Body of pancreas (tissue), 4 donors: ENCODE measurements at regions not wholly inside any gene's neighbourhood (a gene's known extent, or its start where the extent isn't known, plus 50 kb on each side); places are given as distances from the start of the nearest gene placed in this dataset.
A peak's percentile ranks its signal among the peaks of the same experiment; 100 is the strongest.

Experiments used
- ATAC-seq: fragments of 150-250 bp; one replicate; pipeline ENCODE4 v1.9.1; 2016
- DNase-seq, 4 donors: peaks; one replicate each; pipeline ENCODE4 v3.0.0-alpha.2; 2019
- H3K27ac ChIP-seq, 4 donors: fragments of 200-600 bp; sonication (generic); 1 replicate in 3 of 4; 2 replicates in 1 of 4; pipeline versions ENCODE4 v1.5.1 to v1.6.1; 2016 to 2019; ENCODE audit warnings: mild to moderate bottlenecking in 1 of 4, mixed read lengths in 1 of 4, moderate library complexity in 1 of 4
- H3K27me3 ChIP-seq, 2 donors: fragments of 200-600 bp; sonication (generic); one replicate each; pipeline ENCODE4 v1.6.0; 2016; ENCODE audit warnings: mild to moderate bottlenecking in 1 of 2
- H3K36me3 ChIP-seq, 2 donors: fragments of 200-600 bp; sonication (generic); replicated peaks in 1 of 2; 2 replicates each; pipeline ENCODE4 v1.5.1; 2016; ENCODE audit warnings: low read depth in 2 of 2; ENCODE audit not compliant: insufficient read depth in 1 of 2
- H3K4me1 ChIP-seq: fragments of 200-600 bp; sonication (generic); one replicate; pipeline ENCODE4 v1.6.0; 2016
- H3K4me3 ChIP-seq, 2 donors: fragments of 200-600 bp; sonication (generic); 1 replicate in 1 of 2; 2 replicates in 1 of 2; pipeline ENCODE4 v1.5.1; 2016 to 2019
- H3K9me3 ChIP-seq, 3 donors: fragments of 200-600 bp; sonication (generic); 1 replicate in 2 of 3; 2 replicates in 1 of 3; pipeline ENCODE4 v1.5.1; 2016
- POLR2A ChIP-seq, 3 donors: fragments of 450-650 bp; IDR thresholded peaks; one replicate each; pipeline ENCODE4 v1.6.1; 2016; ENCODE audit warnings: antibody characterized with exemption in 3 of 3, mild to moderate bottlenecking in 2 of 3
- WGBS, 2 donors: methylation state at CpG; one replicate each; pipeline ENCODE4 v1.1.5; 2017; 5-methylcytosine and 5-hydroxymethylcytosine counted together
- intact Hi-C: fragments of 100-400 bp; cut with DNase I; formaldehyde crosslinking; loops from one replicate; pipeline ENCODE4 v1.15.1; 2023
- TF ChIP-seq, protein P1 (sequence below), 7 experiments: fragments of 450-650 bp in 4 of 7; fragments of 200-600 bp in 3 of 7; sonication (generic) in 3 of 7; IDR thresholded peaks; one replicate each; pipeline ENCODE4 v1.5.1; 2016 to 2019; ENCODE audit warnings: antibody characterized with exemption in 7 of 7

DNA sequence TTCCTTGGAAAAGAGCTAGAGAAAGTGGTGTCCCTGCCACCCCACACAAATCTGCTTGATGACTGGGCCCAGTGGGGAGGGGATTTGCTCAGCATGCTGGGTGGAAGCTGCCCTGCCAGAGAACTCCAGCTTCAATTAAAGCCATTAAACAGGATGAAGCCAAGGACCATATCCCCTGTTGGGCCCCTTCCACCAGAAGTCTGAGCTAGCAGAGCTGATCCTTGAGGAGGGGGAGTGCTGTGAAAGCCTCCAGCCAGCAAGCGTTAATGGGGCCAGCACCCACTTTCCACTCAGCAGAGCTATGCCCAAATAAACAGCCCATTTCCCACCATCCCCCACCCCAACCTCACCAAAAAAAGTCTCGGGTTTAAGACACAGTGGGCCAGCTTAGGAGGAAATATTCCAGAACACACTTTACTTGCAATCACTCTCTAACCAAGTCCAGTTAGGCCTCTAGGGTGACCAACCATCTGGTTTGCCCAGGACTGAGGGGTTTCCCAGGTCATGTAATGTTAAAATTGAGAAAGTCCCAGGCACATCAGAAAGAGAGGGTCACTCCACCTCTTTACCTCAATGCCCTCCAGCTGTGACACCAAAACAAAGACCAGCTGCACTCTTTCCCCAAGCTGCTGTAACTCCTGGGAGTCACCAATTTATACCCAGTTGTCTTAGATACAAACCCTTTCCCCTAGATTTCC is 132.3 kb downstream of the FOXI3 start:
- Histone ChIP-seq H3K36me3 (no peaks in the 10 kb centered on the region), H3K27ac (no peak overlapping the region), H3K4me3 (no peak overlapping the region), H3K4me1 (no peaks in the 10 kb centered on the region), H3K27me3 (no peaks in the 10 kb centered on the region), H3K9me3 (no peaks in the 10 kb centered on the region)
- intact Hi-C loops = no loop called here
- no peak for DNase-seq
- TF ChIP-seq, protein P1, sequence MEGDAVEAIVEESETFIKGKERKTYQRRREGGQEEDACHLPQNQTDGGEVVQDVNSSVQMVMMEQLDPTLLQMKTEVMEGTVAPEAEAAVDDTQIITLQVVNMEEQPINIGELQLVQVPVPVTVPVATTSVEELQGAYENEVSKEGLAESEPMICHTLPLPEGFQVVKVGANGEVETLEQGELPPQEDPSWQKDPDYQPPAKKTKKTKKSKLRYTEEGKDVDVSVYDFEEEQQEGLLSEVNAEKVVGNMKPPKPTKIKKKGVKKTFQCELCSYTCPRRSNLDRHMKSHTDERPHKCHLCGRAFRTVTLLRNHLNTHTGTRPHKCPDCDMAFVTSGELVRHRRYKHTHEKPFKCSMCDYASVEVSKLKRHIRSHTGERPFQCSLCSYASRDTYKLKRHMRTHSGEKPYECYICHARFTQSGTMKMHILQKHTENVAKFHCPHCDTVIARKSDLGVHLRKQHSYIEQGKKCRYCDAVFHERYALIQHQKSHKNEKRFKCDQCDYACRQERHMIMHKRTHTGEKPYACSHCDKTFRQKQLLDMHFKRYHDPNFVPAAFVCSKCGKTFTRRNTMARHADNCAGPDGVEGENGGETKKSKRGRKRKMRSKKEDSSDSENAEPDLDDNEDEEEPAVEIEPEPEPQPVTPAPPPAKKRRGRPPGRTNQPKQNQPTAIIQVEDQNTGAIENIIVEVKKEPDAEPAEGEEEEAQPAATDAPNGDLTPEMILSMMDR (IDR thresholded peaks at IDR 0.05) = no peak
- no peak for TF ChIP-seq POLR2A (IDR thresholded peaks at IDR 0.05)
- no peak for ATAC-seq
- WGBS, 2 donors = 72 to 81% methylated on average over 2 of the region's 2 CpGs

DNA sequence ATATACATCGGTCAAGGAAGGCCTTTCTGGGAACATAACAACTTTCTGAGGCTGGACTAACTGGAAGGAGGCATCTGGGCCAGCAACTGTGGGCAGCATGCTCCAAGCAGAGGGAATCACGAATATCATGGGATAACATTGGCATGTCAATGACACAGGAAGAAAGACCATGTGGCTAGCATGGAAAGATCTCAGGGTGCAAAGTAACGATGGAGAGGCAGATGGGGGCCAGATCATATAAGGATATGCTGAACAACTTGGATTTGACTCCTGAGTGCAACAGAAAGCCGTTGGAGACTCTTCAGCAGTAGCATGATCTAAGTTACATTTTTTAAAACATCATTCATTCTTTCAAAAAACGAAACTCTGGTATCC is 133.6 kb downstream of the FOXI3 start:
- H3K4me3 ChIP-seq = no peak overlapping the region
- no peak overlapping the region for H3K27ac ChIP-seq
- ATAC-seq (no peak), DNase-seq (no peak)
- no peak for TF ChIP-seq POLR2A (IDR thresholded peaks at IDR 0.05)
- TF ChIP-seq, protein P1 (IDR thresholded peaks at IDR 0.05) = no peak
- WGBS, 2 donors = 59 to 65% methylated on average over 5 of the region's 5 CpGs
- H3K36me3 ChIP-seq = no peaks in the 10 kb centered on the region
- no peaks in the 10 kb centered on the region for H3K9me3 ChIP-seq
- H3K27me3 ChIP-seq = no peaks in the 10 kb centered on the region
- no peaks in the 10 kb centered on the region for H3K4me1 ChIP-seq
- intact Hi-C loops = no loop called here

DNA sequence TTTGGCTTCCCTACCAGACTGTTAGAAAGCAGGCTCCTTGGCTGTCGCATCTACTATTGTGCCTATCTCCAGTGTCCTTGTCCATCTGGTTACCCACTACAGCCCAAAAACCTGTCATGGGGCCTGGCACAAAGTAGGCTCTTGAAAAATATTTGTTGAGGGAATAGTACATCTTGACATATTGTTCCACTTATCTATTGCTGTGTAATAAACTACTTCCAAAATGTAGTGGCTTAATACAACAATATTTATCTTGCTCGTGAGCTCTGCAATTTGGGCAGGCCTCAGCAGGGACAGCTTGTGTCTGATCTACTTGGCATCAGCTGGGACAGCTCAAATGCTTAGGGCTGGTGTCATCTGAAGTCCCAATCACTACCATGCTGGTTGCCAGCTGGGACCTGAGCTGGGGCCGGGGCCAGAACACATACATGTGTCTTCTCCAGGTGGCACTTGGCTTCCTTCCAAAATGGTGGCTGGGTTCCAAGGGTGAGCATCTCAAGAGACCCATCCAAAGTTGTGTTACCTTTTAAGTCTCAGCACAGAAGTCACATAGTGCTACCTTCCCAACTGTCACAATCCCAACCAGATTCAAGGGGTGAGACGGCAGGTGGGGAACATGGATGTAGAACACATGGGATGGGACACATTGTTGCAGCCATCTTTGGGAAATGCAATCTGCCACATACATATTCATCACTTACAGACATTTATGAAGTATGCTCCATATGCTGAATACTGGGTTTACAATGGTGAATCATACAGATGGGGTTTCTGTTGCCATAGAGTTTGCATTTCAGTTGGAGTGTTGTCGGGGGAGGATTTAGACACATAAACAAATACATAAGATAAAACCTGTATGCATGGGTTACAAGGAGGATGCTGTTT is 134.2 kb downstream of the FOXI3 start:
- DNase-seq = peak in 3 of 4 donors; percentile 6 to 14 (median 11)
- Histone ChIP-seq H3K27me3 (no peaks in the 10 kb centered on the region), H3K27ac (no peak overlapping the region), H3K4me1 (no peaks in the 10 kb centered on the region), H3K36me3 (no peaks in the 10 kb centered on the region), H3K9me3 (no peaks in the 10 kb centered on the region), H3K4me3 (no peak overlapping the region)
- 82 to 86% methylated on average over 5 of the region's 5 CpGs for WGBS, 2 donors
- intact Hi-C loops = no loop called here
- no peak for ATAC-seq
- no peak for TF ChIP-seq POLR2A (IDR thresholded peaks at IDR 0.05)
- TF ChIP-seq, protein P1 (IDR thresholded peaks at IDR 0.05) = no peak

DNA sequence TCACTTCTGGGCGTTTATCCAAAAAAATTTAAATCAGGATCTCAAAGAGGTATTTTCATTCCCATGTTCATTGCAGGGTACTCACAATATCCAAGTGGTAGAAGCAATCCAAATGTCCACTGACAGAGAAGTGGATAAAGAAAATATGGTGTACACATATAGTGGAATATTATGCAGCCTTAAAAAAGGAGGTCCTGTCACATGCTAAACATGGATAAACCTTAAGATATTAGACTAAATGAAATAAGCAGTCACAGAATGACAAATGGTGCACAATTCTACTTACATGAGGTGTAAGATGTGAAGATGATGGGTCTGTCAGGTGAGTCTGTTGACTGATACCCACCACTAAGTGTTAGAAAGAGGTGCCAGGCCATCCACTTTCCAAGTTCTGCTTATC is 140.6 kb downstream of the THNSL2 start:
- Histone ChIP-seq H3K27ac (no peak overlapping the region), H3K9me3 (no peaks in the 10 kb centered on the region), H3K27me3 (no peaks in the 10 kb centered on the region), H3K4me3 (no peak overlapping the region), H3K4me1 (no peaks in the 10 kb centered on the region), H3K36me3 (no peaks in the 10 kb centered on the region)
- ATAC-seq = no peak
- intact Hi-C loops = no loop called here
- TF ChIP-seq POLR2A (IDR thresholded peaks at IDR 0.05) = no peak
- TF ChIP-seq, protein P1 (IDR thresholded peaks at IDR 0.05) = no peak
- no peak for DNase-seq
- WGBS, 2 donors = 53 to 78% methylated on average over 1 of the region's 1 CpG
